PC-3 (cell line): ENCODE measurements at regions not wholly inside any gene's neighbourhood (a gene's known extent, or its start where the extent isn't known, plus 50 kb on each side); places are given as distances from the start of the nearest gene placed in this dataset.

ENCODE experiments used
- ATAC-seq: fragments of 200-7000 bp; cut with Tn5 transposase; 2 replicates; pipeline ENCODE4 v1.9.1; 2020; ENCODE audit warnings: mild to moderate bottlenecking, moderate library complexity
- BruUV-seq: library from RNA; stranded (reverse); fragments of 400-500 nt; replicated peaks from 2 replicates; lab custom pipeline; 2021; lab: Mats Ljungman, UMichigan
- CTCF ChIA-PET: fragments of 300-600 bp; sonication (Branson Sonifier 250); formaldehyde crosslinking; loops from one replicate; lab custom pipeline; 2022; ENCODE audit warnings: antibody characterized with exemption; lab: Charles Lee
- POLR2A ChIA-PET: fragments of 300-600 bp; sonication (Branson Sonifier 250); formaldehyde crosslinking; loops from one replicate; lab custom pipeline; 2022; ENCODE audit warnings: antibody characterized with exemption; ENCODE audit not compliant: unreplicated experiment; lab: Charles Lee
- DNase-seq: peaks from one replicate; pipeline ENCODE4 v3.0.0-alpha.2; 2015
- H2AFZ ChIP-seq: fragments of 300-600 bp; sonication (generic); 2 replicates; pipeline ENCODE4 v1.6.0; 2016; ENCODE audit warnings: antibody characterized with exemption, low read length
- H3F3A ChIP-seq: fragments of 300-600 bp; sonication (generic); one replicate; pipeline ENCODE4 v1.6.0; 2017; ENCODE audit warnings: antibody characterized with exemption, low read length, control low read depth, mild to moderate bottlenecking; ENCODE audit not compliant: unreplicated experiment
- H3K27ac ChIP-seq: fragments of 300-600 bp; sonication (generic); 2 replicates; pipeline ENCODE4 v1.5.1; 2016; ENCODE audit warnings: mild to moderate bottlenecking, low read length
- H3K27me3 ChIP-seq: fragments of 300-600 bp; sonication (generic); 2 replicates; pipeline ENCODE4 v1.6.1; 2016; ENCODE audit warnings: low read length, mixed read lengths
- H3K36me3 ChIP-seq: fragments of 300-600 bp; sonication (generic); 2 replicates; pipeline ENCODE4 v1.6.1; 2016; ENCODE audit warnings: low read depth, mixed run types, low read length, mixed read lengths
- H3K4me1 ChIP-seq: fragments of 300-600 bp; sonication (generic); 2 replicates; pipeline ENCODE4 v1.5.1; 2016; ENCODE audit warnings: low read length; ENCODE audit not compliant: insufficient read depth
- H3K4me2 ChIP-seq: fragments of 300-600 bp; sonication (generic); 2 replicates; pipeline ENCODE4 v1.6.0; 2016; ENCODE audit warnings: low read length
- H3K4me3 ChIP-seq: fragments of 300-600 bp; sonication (generic); 2 replicates; pipeline ENCODE4 v1.5.1; 2016; ENCODE audit warnings: mild to moderate bottlenecking, low read length, mixed read lengths
- H3K79me2 ChIP-seq: fragments of 300-600 bp; sonication (generic); 2 replicates; pipeline ENCODE4 v1.6.1; 2017; ENCODE audit warnings: low read length, mixed read lengths
- H3K9ac ChIP-seq: fragments of 300-600 bp; sonication (generic); 2 replicates; pipeline ENCODE4 v1.6.0; 2016; ENCODE audit warnings: mild to moderate bottlenecking, low read length
- H3K9me2 ChIP-seq: fragments of 300-600 bp; sonication (generic); replicated peaks from 2 replicates; pipeline ENCODE4 v1.6.1; 2016; ENCODE audit warnings: mixed run types, low read length, mixed read lengths
- H3K9me3 ChIP-seq: fragments of 300-600 bp; sonication (generic); 2 replicates; pipeline ENCODE4 v1.6.1; 2016; ENCODE audit warnings: low read length, mixed read lengths
- H4K20me1 ChIP-seq: fragments of 300-600 bp; sonication (generic); 2 replicates; pipeline ENCODE4 v1.6.1; 2016; ENCODE audit warnings: low read length, mixed read lengths
- CTCF ChIP-seq: fragments of 300-600 bp; sonication (generic); conservative IDR thresholded peaks from 2 replicates; pipeline ENCODE4 v1.5.1; 2017; ENCODE audit warnings: antibody characterized with exemption, low read depth, mild to moderate bottlenecking, low read length
- EZH2 ChIP-seq: fragments of 300-600 bp; sonication (generic); IDR thresholded peaks from one replicate; pipeline ENCODE4 v1.6.1; 2017; ENCODE audit warnings: antibody characterized with exemption, mild to moderate bottlenecking, low read length; ENCODE audit not compliant: unreplicated experiment
- EZH2phosphoT487 ChIP-seq: fragments of 300-600 bp; sonication (generic); IDR thresholded peaks from 2 replicates; pipeline ENCODE4 v1.6.1; 2018; ENCODE audit warnings: mild to moderate bottlenecking, antibody characterized with exemption, low read length, borderline replicate concordance
- intact Hi-C: fragments of 100-400 bp; cut with micrococcal nuclease; formaldehyde crosslinking; loops from 2 replicates; pipeline ENCODE4 v1.9.0; 2023

DNA sequence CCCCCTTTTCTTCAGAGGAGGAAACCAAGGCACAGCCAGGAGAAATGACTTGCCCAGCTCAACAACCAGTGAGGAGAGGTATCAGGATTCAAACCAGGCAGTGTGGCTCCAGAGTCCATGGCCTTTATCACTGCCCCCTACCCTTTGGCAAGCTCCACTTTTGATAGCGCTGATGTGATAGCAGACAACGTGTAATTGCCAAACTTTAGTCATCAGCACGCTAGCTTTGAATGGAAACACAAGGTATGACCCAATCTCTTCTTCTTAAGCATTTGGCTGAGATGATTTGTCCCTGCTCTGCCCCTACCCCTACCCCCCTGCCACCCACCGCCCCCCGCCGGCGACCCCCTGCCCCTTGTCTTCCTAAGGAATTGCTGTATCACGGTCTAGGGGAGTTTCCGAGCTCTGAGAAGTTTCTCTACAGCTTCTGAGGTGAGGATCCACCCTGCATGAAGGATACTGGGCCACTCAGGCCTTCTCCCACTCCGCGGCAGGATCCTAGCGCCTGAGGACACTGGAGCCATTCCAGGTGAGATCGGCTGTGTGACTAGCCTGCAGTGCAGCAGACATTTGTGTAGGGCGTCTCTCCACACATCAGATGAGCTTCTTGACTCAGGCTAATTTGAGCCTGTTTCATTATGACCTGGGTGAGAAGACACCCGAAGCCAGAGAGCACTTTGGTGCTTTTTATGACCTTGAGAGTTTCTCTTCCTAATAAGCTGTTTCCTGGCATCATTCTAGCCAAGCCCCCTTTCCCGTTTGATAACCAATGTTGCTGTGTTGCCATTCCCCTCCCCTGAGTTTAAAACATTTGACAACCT is 75.1 kb upstream of the MAP4K4 start:
- Histone ChIP-seq H3F3A (no peaks in the 10 kb centered on the region), H3K36me3 (no peaks in the 10 kb centered on the region), H3K4me3 (no peak overlapping the region), H3K79me2 (no peaks in the 10 kb centered on the region), H3K27me3 (no peaks in the 10 kb centered on the region), H4K20me1 (no peaks in the 10 kb centered on the region), H2AFZ (no peak overlapping the region), H3K4me2 (no peak overlapping the region), H3K9me2 (no peaks in the 10 kb centered on the region), H3K27ac (no peak overlapping the region), H3K4me1 (peaks cover 4% of the 10 kb centered on the region; the same call in 1 of the 2 replicates), H3K9ac (no peak overlapping the region), H3K9me3 (no peaks in the 10 kb centered on the region)
- POLR2A ChIA-PET = no interaction called here
- no peak for TF ChIP-seq EZH2
- no peak for TF ChIP-seq CTCF
- TF ChIP-seq EZH2phosphoT487 = no peak
- BruUV-seq = no TSS peak
- DNase-seq (no peak), ATAC-seq (no peak)
- CTCF ChIA-PET = no interaction called here
- intact Hi-C loops = no loop called here

- Histone ChIP-seq H4K20me1 (no peaks in the 10 kb centered on the region), H3K4me2 (no peak overlapping the region), H3K36me3 (no peaks in the 10 kb centered on the region), H3F3A (no peaks in the 10 kb centered on the region), H3K4me1 (peaks cover 10% of the 10 kb centered on the region; the same call in 1 of the 2 replicates), H3K9me2 (no peaks in the 10 kb centered on the region), H3K4me3 (no peak overlapping the region), H3K27me3 (no peaks in the 10 kb centered on the region), H3K27ac (no peak overlapping the region), H3K9me3 (no peaks in the 10 kb centered on the region), H3K79me2 (no peaks in the 10 kb centered on the region), H2AFZ (no peak overlapping the region), H3K9ac (no peak overlapping the region)
- no peak for DNase-seq
- BruUV-seq = no TSS peak
- TF ChIP-seq EZH2phosphoT487 = no peak
- TF ChIP-seq EZH2 = no peak
- TF ChIP-seq CTCF = no peak
- no peak for ATAC-seq
- POLR2A ChIA-PET = no interaction called here
- intact Hi-C loops = no loop called here
- CTCF ChIA-PET = no interaction called here
These were observed 78.3 kb upstream of the MAP4K4 start for GRCh38 chr2:101619191-101619591.

DNA sequence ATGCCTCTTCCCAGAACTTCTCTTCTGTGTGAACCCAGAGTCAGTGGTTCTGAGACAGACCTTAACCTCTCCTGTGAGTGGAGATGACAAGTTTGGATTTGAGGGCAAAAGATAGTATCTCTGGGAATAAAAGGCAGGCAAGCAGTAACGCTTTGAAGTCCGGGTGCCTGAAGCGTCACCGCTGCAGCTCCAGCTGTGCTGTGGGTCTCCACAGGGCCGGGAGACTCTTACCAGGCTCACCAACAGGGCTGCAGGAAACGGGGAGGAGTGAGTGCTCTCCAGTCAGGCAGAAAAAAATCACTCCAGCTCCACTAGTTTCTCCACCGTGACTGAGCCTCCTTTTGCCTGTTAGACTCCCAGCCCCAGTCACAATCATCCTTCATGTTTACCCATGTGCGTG is 79.7 kb upstream of the MAP4K4 start:
- intact Hi-C loops = no loop called here
- Histone ChIP-seq H3K27ac (no peak overlapping the region), H3K4me3 (no peak overlapping the region), H3K9ac (no peak overlapping the region), H3K9me2 (no peaks in the 10 kb centered on the region), H3K9me3 (no peaks in the 10 kb centered on the region), H3K36me3 (no peaks in the 10 kb centered on the region), H3K79me2 (no peaks in the 10 kb centered on the region), H3F3A (no peaks in the 10 kb centered on the region), H3K4me1 (peaks cover 10% of the 10 kb centered on the region; the same call in 1 of the 2 replicates), H3K27me3 (no peaks in the 10 kb centered on the region), H4K20me1 (no peaks in the 10 kb centered on the region), H3K4me2 (no peak overlapping the region), H2AFZ (no peak overlapping the region)
- BruUV-seq = no TSS peak
- ATAC-seq = no peak
- ChIA-PET CTCF (no interaction called here), POLR2A (no interaction called here)
- DNase-seq = no peak
- no peak for TF ChIP-seq CTCF
- TF ChIP-seq EZH2 = no peak
- no peak for TF ChIP-seq EZH2phosphoT487
